ENCODE measurements at regions not wholly inside any gene's neighbourhood (a gene's known extent, or its start where the extent isn't known, plus 50 kb on each side); places are given as distances from the start of the nearest gene placed in this dataset.
"Not testable (repeated sequence)": the region's sequence is repeated elsewhere in the genome, so short reads cannot be mapped to it uniquely, and the experiment has no call there.

DNA sequence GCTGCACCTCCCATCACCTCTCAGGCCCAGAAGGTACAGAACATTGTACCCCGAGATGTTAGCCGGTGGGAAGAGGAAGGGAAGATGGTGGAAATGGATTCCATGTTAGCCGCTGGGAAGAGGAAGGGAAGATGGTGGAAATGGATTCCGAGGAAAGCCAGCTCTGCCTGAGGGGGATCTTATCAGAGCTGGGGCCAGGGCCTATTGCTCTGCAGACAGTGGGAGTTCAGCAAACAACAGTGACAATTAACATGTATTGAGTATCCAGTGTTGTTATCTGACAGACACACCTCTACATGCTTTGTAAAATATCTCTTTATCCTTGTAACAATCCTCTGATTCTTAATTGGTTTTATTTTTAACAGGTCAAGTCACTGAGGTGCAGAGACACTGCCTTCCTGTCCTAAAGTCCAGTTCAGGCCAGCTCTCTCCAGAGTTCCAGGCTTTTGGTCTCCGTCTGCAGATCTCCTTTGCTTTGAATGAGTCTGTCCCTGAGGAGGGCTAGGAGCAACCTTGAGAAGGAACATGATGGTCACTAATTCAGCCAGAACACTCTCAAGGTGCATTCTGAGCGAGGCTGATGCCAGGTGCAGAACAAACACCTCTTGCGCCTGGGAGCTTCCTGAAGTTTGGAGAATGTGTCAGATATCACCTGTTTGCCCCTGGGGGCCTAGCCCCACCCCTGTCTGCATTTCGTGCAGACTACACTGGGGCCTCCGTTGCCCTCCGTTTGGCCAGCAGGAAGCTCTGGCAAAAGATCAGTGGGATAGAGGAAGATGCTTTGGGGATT is 82.4 kb upstream of the PODXL start:
- no peak for DNase-seq (ENCODE audit: low spot score)

DNA sequence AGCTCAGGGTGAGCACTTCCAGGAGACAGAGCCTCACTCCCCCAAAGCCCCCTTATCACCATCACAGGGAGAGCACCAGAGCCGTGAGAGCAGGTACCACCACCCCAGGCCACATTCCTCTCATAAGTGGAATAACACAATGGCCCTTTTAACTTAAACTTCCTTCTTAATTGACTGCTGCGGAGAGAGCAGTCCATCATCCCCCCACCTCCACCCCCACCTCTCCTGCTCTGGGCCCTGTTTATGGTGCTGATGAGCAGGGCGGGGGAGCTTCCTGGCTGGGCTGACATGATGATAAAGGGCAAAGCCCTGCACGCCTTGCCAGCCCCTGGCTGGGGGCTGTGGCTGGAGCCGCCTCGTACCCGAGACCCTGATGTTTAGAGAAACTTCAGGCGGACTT is 81.4 kb upstream of the PODXL start:
- no peak for DNase-seq (ENCODE audit: low spot score)

DNA sequence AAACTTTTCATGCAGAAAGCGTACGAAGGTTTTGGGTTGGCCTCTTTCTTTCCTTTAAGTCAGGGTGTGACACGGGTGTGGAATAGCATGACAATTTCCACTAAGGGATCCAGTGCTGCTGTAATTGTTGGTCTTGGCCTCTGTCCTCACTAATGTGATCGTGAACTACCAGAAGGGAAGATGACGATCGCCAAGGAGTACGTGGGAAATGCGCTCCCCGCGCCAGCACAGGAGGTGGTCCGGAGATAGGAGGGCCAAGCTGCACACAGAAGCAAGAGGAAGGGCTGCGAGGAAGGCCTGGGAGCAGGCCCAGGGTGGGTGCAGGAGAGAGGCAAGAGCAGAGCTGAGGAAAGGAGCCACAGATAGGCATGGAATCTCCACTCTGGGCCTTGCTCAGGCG is 79.7 kb upstream of the PODXL start:
- DNase-seq (ENCODE audit: low spot score): no peak

DNA sequence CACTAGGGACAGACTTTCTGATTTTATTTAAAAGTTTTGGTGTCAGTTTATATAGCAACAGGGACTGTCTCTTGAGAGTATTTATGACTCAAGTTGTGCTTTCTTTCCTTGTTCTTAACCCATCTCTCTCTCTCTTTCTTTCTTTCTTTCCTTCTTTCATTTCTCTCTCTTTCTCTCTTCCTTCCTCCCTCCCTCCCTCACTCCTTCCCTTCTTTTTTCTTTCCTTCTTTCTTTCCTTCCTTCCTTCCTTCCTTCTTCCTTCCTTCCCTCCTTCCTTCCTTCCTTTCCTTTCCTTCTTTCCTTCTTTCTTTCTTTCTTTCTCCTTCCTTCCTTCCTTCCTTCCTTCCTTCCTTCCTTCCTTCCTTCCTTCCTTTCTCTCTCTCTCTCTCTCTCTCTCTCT is 77.8 kb upstream of the PODXL start:
- DNase-seq (ENCODE audit: low spot score): not testable (repeated sequence)

DNA sequence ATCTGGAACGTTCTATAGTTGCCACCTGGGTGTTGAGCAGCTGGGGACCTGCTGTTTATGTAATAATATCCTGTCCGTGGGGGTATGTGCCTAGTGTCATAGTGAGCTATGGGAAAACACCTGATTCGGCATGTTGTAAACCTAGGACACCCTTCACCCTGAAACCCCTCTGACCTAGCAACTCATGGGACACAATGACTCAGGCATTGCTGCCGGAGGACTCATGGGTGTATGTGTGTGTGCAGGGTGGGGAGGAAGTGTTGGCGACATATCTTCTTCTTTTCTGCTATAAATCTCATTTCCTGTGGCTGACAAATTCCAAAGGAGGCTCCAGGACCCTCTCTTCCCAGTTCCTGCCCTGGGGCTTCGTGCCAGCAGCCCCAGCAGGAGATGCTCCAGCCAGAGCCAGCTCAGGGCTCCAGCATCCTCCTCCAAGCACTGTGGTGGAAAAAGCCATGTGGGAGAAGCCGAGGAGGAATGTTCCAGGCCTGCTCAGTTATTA is 77.0 kb upstream of the PODXL start:
- DNase-seq (ENCODE audit: low spot score): no peak

DNA sequence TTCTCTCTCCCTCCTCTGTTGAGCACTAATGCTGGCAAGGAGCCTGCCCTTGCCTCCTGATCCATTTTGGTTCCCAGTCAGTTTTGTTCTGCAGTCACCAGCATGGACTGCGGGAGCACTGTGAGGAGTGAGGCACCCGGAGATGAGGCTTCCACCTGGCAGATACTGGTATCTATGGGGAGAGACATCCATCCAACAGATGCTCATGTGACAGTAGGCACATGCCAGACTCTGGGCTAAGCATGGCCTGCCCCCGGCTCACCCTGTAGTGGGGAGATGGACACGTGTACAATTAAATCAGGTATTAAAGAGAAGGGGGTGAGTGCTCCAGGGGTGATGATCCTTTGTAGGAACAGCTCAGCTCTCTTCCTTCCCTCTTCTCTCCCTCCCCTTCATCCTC is 74.0 kb upstream of the PODXL start:
- DNase-seq (ENCODE audit: low spot score): no peak

DNA sequence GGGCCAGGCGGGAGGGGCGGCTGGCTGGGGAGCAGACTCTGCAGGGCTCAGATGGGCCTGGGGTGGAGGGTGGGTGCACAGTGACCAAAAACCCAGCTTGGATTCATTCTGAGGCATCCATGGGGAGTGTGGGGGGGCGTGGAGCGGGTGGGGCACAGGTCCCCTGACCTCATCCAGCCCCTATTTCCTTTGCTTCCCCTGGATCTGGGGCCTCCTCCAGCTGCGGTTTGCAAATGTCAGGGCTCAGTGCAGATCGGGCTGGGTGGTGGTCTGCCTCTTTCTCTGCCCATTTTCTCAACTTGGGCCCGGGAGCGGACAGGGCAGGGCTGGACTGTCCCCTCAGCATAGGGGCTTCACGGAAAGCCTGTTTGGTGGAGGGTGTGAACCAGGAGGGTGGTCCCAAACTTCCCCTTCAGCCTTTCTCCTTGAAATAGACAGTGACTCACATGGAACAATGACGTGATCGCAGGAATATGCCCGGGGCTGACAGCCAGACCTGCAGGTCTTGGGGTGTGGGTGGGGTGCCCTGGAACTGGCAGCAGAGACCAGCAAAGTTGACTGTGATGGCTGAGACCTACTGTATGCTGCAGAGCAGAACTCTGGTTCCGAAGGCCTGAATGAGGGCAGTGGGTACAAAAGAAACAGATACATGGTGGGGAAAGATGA is 72.9 kb upstream of the PODXL start:
- DNase-seq (ENCODE audit: low spot score): no peak

DNA sequence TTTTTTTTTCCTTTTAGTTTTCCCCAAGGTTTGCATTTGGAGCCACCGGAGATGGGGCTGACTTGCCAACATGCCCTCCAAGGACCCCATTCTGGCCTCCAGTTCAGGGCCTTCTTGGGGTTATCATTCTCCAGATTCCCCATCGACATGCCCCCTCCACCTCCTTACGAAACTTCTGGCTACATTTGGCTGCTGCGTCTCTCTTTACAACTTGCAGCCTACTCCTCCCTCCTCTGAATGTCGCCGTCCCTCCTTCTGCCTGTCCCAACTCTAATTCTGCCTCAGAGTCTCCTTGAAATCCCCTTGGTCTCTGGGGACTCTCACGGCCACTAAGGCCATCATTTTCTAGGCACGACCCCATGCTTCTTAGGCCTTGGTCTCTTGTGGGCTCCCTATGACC is 72.2 kb upstream of the PODXL start:
- DNase-seq (ENCODE audit: low spot score): no peak

DNA sequence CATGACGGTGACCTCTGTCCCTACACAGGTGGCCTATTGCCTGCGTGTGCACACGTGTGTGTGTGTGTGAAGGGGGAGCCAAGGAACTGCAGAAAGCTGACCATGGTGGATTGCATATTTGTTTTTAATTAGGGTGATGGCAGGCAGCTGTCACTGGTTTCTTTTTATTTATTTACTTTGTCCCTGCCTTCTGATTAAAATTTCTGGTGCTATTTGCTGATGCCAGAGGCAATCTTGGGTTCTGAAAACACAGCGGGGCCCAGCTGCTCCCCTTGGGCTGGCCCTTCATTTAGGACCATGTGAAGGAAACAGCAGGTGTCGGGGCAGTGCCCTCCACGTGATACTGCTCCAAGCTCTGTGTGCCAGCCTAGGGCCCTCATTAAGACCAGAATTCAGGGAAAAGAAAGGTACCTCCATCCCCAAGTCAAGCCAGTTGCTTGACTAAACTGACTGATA is 71.3 kb upstream of the PODXL start:
- no peak for DNase-seq (ENCODE audit: low spot score)

DNA sequence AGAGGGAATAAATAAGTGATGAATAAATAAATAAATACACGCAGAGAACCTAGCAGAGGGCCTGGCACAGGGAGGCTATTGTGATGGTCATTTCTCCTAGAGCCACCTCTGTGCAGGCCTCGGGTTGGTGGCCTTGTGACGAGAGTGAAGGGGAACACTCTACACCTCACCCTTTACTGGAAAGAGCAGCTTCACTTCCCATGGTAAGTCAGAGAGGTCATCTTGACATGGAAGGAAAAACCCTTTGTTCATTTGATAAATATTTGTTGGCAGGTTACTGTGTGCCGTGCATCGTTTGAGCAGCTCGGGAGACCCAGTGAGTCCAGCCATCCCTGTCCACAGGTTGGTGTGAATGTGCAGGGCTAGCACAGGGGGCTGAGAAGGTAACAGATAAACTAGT is 70.2 kb upstream of the PODXL start:
- DNase-seq (ENCODE audit: low spot score): no peak

DNA sequence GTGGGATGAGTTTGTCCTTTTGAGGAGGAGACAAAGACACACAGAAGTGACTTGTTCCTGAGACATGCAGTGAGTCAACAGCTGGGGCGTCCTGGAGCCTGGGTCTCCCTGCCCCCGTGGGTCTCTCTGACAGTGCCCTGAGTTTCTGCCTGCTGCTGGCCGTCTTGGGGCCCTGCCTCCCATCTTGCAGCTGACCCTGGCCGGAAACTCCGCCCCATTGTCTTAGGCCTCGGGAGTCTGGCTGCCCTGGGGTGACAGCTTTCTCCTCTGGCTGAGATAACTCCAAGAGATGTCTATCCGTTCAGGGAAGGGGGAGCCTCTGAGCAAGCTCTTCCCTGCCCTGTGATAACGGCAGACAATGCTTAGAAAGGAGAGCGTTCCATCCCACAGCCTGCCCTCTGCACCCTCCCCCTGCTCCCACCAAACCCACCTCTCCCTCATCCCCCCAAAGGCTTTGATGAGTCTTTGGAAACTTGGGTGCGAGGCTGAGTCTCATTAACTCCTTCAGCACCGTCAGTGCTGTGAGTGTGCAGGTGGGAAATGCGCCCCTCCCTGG is 69.5 kb upstream of the PODXL start:
- no peak for DNase-seq (ENCODE audit: low spot score)

DNA sequence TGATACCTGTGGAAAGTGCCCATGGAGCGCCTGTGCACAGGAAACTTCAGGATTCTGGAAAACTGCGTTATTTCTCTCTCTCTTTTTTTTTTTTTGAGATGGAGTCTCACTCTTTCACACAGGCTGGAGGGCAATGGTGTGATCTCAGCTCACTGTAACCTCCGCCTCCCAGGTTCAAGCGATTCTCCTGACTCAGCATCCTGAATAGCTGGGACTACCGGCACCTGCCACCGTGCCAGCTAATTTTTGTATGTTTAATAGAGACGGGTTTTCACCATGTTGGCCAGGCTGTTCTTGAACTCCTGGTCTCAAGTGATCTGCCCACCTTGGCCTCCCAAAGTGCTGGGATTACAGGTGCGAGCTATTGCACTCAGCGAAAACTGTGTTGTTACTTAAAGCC is 68.9 kb upstream of the PODXL start:
- DNase-seq (ENCODE audit: low spot score): not testable (repeated sequence)

DNA sequence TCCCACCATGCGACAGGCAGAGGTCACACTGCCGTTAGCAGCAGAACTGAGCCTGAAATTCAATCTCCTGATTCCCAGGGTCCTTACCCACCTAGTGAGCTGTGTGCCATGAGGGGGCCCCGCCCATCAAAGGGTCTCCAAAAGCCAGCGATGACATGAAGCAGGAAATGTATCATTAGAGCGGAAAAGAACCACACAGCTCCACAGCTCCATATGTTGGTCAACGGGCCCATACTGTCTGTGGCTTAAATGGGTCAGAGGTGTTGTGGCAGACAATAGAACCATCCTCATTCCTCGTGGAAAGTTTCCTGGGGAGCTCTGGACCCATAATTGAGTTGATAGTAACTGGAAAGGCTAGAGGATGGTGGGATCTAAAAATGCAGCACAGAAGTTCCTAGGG is 68.1 kb upstream of the PODXL start:
- no peak for DNase-seq (ENCODE audit: low spot score)

DNA sequence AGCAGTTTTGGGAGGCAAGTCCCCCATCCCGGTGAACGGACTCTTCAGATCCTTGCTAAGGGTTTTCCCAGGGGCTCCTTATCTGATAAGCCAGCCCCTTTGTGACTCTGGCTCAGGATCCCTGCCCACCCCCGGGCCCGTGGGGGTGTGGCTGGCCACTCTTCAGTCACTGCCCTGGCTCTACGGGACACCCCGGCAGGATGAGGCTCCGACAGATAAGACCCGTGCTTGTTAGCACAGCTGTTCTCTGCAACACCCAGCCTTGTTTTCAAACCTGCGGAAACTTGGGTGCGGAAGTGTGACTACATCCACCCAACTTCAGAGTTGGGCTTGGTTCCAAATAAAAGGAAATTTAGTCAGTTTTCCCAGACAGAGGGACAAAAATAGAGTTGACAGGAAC is 66.7 kb upstream of the PODXL start:
- no peak for DNase-seq (ENCODE audit: low spot score)

DNA sequence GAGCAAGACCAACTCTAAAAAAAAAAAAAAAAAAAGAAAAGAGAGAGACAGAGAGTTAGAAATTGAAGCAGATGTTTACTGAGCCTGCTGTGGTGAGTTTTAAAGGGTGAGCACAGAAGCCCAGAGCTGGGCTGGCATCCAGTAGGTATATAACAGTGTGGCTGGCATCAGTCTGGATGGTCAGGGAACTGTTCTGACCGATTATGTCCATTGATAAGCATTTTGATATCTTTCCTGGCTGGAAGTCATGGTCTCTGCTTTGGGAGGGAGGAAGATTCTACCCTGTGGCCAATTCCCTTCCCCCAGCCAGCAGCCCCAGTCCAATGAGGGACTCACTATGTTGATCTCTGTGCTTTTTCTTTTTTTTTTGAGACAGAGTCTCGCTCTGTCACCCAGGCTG is 65.2 kb upstream of the PODXL start:
- no peak for DNase-seq (ENCODE audit: low spot score)

DNA sequence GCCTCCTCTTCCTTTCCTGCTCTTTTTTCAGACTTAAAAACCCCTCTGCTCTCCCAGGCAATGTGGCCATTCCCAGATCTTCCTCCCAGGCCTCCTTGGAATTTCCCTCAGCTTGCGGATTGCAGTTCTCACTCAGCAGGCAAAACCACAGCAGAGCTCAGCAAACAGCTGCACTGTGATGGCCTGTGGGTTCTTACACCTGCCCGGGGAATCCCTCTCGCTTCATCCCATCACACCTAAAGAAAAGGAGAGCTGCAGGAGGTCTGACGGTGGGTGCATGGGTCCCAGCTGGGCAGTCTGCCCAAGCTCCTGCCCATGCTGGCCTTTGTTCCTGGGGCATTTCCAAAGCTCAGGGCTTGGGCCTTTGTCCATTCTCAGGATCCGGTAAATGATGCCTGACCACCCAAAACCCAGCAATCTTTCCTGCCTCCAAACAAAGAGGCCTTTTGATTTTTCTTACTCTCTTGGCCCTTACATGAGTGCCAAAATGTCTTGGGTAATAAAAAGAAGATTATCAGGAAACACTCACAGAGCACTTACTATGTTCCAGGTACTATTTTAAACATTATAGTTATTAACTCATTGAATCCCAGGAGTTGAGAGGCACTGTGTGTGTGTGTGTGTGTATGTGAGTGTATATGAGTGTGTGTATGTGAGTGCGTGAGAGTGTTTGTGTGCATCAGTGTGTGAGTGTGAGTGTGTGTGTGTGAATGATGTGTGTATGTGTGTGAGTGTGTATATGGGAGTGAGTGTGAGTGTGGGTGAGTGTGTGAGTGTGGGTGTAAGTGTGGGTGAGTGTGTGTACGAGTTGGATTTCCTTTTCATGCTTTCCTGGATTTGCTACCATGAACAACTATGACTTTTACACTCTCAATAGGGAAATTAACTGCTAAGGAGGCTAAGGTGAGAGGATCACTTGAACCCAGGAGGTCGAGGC is 64.5 kb upstream of the PODXL start:
- DNase-seq (ENCODE audit: low spot score): no peak

DNA sequence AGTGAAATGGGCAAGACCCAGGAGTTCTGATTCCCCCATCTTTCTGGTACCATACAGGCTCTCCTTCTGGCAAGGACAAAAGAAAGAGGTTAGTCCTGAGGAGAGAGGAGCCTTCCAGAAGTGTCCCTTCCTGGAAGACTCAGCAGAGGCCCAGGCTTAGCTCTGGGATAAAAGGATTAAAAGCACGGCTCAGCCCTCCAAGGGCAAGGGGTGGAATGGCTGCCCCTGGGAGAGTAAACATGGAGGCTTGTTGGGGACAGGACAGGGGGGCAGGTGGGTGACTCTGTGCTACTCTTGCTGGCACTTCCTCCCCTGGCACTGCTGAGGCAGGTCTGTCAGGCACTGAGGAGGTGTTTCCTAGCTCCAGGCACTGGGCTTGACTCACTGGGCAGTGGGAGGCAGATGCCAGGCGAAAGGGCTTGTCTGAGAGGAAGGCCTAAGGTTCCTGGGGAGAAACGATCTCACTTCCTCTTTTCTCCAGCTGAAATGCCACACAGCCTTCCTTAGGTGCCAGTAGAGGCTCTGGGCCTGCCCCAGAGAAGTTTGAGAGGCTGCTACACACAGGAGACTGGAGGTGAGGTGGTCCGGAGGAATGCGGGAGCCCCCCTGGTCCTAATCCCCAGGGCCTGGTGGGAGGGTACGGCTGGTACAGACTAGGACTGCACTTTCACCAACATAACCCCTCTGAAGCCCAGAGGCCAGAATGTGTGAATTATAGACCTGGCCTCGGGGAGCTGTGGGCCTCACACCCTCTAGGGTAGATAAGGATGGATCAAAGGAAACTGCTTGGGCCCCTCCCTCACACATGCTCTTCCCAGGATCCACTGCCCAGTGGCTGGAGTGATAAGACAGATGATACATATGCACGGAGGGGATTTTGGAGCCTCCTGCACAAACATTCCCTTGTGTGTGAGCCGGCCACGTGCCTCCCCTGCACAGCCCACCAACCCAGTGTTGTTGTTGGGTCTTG is 63.2 kb upstream of the PODXL start:
- DNase-seq (ENCODE audit: low spot score): peak; percentile 43

DNA sequence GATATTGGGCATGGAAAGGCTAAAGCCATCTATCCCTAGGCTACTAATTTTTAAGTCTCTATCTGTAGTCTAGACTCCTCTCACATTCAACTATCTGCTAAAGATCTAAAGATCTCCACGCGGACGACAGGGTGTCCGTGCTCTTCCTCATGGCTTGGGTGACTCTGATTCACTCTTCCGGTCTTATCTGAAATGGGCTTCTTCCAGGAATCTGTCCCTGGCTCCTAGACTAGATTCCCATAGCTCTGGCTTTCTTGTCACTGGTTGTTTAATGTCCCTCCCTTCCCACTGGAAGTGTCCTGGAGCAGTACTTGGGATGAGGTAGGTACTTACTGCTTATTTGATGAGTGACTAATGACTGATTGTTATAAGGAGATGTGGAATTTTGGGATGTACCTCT is 62.0 kb upstream of the PODXL start:
- no peak for DNase-seq (ENCODE audit: low spot score)

DNA sequence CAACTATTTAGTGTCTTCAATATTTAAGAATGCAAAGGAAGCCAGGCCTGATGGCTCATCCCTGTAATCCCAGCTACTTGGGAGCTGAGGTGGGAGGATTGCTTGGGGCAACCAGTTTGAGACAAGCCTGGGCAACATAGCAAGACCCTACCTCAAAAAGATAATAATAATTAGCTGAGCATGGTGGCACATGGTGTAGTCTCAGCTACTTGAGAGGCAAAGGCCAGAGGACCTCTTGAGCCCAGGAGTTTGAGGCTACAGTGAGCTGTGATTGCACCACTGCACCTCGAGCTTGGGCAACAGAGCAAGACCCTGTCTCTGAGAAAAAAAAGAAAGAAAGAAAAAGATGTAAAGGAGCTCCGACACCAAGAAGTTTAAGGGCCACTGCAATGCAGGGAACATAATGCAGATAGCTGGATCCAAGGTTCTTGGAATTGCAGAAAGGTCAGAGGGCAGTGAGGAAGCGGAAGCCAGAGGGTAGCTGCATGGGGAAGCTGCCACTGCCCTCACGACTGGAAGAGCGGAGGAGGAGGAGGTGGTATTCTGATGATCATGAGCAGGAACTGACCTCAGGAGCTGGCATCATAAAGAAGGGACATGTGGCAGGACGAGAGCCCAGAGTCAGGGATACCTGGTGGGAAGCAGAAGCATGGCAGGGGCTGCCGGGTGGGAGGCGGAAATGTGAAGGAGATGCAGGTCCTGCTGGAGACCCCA is 60.2 kb upstream of the PODXL start:
- DNase-seq (ENCODE audit: low spot score): no peak

DNA sequence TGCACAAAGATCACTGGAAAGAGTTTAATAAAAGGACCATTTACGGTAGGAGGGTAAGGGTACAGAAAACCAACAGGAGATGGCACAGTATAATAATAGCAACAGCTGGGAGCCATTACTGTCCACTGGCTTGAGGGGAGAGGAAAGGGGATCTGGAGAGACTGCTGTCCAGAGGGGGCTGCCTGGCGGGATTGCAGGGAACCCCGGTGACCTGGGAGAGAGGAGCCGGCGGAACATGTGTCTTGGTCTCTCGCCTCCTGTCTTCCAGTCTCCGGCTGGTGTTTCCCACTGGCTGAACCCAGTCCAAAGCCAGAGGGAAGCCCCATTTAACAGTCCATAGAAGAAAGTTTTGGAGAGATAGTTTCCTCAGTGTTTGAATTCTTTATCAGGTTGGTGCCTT is 57.5 kb upstream of the PODXL start:
- DNase-seq (ENCODE audit: low spot score): no peak

Data from NAMALWA (cell line).